ENCODE measurements at regions not wholly inside any gene's neighbourhood (a gene's known extent, or its start where the extent isn't known, plus 50 kb on each side); places are given as distances from the start of the nearest gene placed in this dataset.

- TF ChIP-seq CTCF (conservative IDR thresholded peaks at IDR 0.05) (no peak), ZFX (IDR thresholded peaks at IDR 0.05) (no peak)
- H3K27ac ChIP-seq: no peak overlapping the region
Measured at GRCh38 chr13:85204668-85205344, 594.4 kb downstream of the SLITRK6 start.

- no peak for TF ChIP-seq ZFX (IDR thresholded peaks at IDR 0.05)
- TF ChIP-seq CTCF (conservative IDR thresholded peaks at IDR 0.05): no peak
- no peak overlapping the region for H3K27ac ChIP-seq
Measured at GRCh38 chr13:85197431-85197830, 601.8 kb downstream of the SLITRK6 start.

- TF ChIP-seq ZFX (IDR thresholded peaks at IDR 0.05) (no peak), CTCF (conservative IDR thresholded peaks at IDR 0.05) (no peak)
- no peak overlapping the region for H3K27ac ChIP-seq
Measured at GRCh38 chr13:85194482-85194881, 604.7 kb downstream of the SLITRK6 start.

- no peak overlapping the region for H3K27ac ChIP-seq
- TF ChIP-seq CTCF (conservative IDR thresholded peaks at IDR 0.05): no peak
- no peak for TF ChIP-seq ZFX (IDR thresholded peaks at IDR 0.05)
Measured at GRCh38 chr13:85191996-85192718, 607.1 kb downstream of the SLITRK6 start.

GRCh38 chr13:85186356-85187045, 612.7 kb downstream of the SLITRK6 start:
- no peak overlapping the region for H3K27ac ChIP-seq
- TF ChIP-seq CTCF (conservative IDR thresholded peaks at IDR 0.05) (no peak), ZFX (IDR thresholded peaks at IDR 0.05) (no peak)

- no peak for TF ChIP-seq CTCF (conservative IDR thresholded peaks at IDR 0.05)
- TF ChIP-seq ZFX (IDR thresholded peaks at IDR 0.05): no peak
- no peak overlapping the region for H3K27ac ChIP-seq
Measured at GRCh38 chr13:85174291-85174690, 624.9 kb downstream of the SLITRK6 start.

- TF ChIP-seq ZFX (IDR thresholded peaks at IDR 0.05) (no peak), CTCF (conservative IDR thresholded peaks at IDR 0.05) (no peak)
- H3K27ac ChIP-seq: no peak overlapping the region
Measured at GRCh38 chr13:85170372-85170771, 628.8 kb downstream of the SLITRK6 start.
